ENCODE measurements at regions not wholly inside any gene's neighbourhood (a gene's known extent, or its start where the extent isn't known, plus 50 kb on each side); places are given as distances from the start of the nearest gene placed in this dataset.

DNA sequence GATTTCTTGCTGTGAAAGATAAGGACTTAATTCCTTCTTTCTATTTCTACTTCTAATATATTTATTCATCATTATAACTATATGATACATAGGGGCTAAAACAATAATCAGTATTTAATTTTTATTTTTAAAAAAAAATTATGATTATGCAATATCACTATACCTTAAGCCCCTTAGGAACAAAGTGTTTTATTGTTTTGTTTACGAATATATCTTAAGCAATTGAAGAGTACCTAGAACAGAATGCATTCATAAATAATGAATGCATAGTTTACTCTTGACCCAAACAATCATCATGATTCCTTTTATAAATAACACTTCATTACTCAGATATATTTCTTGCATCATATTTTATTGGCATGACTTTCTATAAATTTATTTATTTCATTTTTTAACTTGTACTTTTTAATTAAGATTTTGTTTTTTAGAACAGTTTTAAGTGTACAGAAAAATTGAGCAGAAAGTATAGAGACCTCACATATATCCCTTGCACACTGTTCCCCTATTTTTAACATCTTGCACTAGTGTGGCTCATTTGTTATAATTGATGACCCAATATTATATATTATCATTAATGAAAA lies 339.9 kb upstream of the SPRY2 start:
- intact Hi-C loops (cut with micrococcal nuclease): no loop called here
- Mint-ChIP-seq H3K4me1 (peaks cover 1% of the 10 kb centered on the region), H3K27ac (no peak overlapping the region), H3K4me3 (no peak overlapping the region), H3K9me3 (peaks cover 2 to 24% (median 16%) of the 10 kb centered on the region in 7 donors), H3K36me3 (no peaks in the 10 kb centered on the region), H3K27me3 (ENCODE audit: low read depth in 3 of 3) (no peaks in the 10 kb centered on the region)
- Histone ChIP-seq H3K4me2 (replicated peaks; ENCODE audit: extremely low read depth, low read length, poor library complexity, severe bottlenecking) (no peak overlapping the region), H3K79me2 (ENCODE audit: insufficient read depth, low read length) (no peaks in the 10 kb centered on the region), H3K27me3 (ENCODE audit: control insufficient read depth in 2 of 2, insufficient read depth in 2 of 2, low read length in 2 of 2) (no peaks in the 10 kb centered on the region), H3K4me1 (ENCODE audit: control insufficient read depth in 1 of 2, insufficient read depth in 2 of 2, low read length in 2 of 2) (no peaks in the 10 kb centered on the region), H3K36me3 (replicated peaks in 1 of 2; ENCODE audit: control insufficient read depth in 1 of 2, insufficient read depth in 2 of 2, low read length in 2 of 2) (no peaks in the 10 kb centered on the region), H4K20me1 (ENCODE audit: insufficient read depth, low read length) (no peaks in the 10 kb centered on the region), H3K9me3 (replicated peaks in 1 of 2; ENCODE audit: control insufficient read depth in 1 of 2, insufficient read depth in 1 of 2, low read length in 2 of 2) (peaks cover 0 to 4% of the 10 kb centered on the region in 2 donors), H2AFZ (ENCODE audit: insufficient read depth, low read depth, low read length, poor library complexity, severe bottlenecking) (no peak overlapping the region), H3K27ac (ENCODE audit: low read depth in 1 of 2, low read length in 2 of 2) (no peak overlapping the region), H3K4me3 (replicated peaks in 1 of 3; ENCODE audit: low read depth in 2 of 3, low read length in 3 of 3) (no peak overlapping the region), H3K9ac (ENCODE audit: insufficient read depth, low read length, poor library complexity, severe bottlenecking) (no peak overlapping the region)
- no peak for DNase-seq
- TF ChIP-seq, protein P1, sequence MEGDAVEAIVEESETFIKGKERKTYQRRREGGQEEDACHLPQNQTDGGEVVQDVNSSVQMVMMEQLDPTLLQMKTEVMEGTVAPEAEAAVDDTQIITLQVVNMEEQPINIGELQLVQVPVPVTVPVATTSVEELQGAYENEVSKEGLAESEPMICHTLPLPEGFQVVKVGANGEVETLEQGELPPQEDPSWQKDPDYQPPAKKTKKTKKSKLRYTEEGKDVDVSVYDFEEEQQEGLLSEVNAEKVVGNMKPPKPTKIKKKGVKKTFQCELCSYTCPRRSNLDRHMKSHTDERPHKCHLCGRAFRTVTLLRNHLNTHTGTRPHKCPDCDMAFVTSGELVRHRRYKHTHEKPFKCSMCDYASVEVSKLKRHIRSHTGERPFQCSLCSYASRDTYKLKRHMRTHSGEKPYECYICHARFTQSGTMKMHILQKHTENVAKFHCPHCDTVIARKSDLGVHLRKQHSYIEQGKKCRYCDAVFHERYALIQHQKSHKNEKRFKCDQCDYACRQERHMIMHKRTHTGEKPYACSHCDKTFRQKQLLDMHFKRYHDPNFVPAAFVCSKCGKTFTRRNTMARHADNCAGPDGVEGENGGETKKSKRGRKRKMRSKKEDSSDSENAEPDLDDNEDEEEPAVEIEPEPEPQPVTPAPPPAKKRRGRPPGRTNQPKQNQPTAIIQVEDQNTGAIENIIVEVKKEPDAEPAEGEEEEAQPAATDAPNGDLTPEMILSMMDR (IDR thresholded peaks at IDR 0.05): no peak
- WGBS (ENCODE audit: insufficient coverage): no CpG with 5 or more reads among the region's 1 CpG

- H3K9me3 ChIP-seq (replicated peaks in 1 of 2; ENCODE audit: control insufficient read depth in 1 of 2, insufficient read depth in 1 of 2, low read length in 2 of 2): peaks cover 0 to 4% of the 10 kb centered on the region in 2 donors
- no peaks in the 10 kb centered on the region for H3K4me1 ChIP-seq (ENCODE audit: control insufficient read depth in 1 of 2, insufficient read depth in 2 of 2, low read length in 2 of 2)
Measured at GRCh38 chr13:80679423-80679822, 338.5 kb upstream of the SPRY2 start.

More at GRCh38 chr13:80679423-80679822, 338.5 kb upstream of the SPRY2 start:
- Mint-ChIP-seq H3K4me1 (no peaks in the 10 kb centered on the region), H3K27ac (no peak overlapping the region), H3K4me3 (no peak overlapping the region), H3K9me3 (peaks cover 2 to 27% (median 16%) of the 10 kb centered on the region in 7 donors), H3K27me3 (ENCODE audit: low read depth in 3 of 3) (no peaks in the 10 kb centered on the region), H3K36me3 (no peaks in the 10 kb centered on the region)
- no peak overlapping the region for H3K4me3 ChIP-seq (replicated peaks in 1 of 3; ENCODE audit: low read depth in 2 of 3, low read length in 3 of 3)
- H3K4me2 ChIP-seq (replicated peaks; ENCODE audit: extremely low read depth, low read length, poor library complexity, severe bottlenecking): no peak overlapping the region
- no peaks in the 10 kb centered on the region for H4K20me1 ChIP-seq (ENCODE audit: insufficient read depth, low read length)
- intact Hi-C loops (cut with micrococcal nuclease): no loop called here
- 100% methylated on average over 1 of the region's 1 CpG for WGBS (ENCODE audit: insufficient coverage)
- no peak overlapping the region for H2AFZ ChIP-seq (ENCODE audit: insufficient read depth, low read depth, low read length, poor library complexity, severe bottlenecking)
- no peaks in the 10 kb centered on the region for H3K79me2 ChIP-seq (ENCODE audit: insufficient read depth, low read length)
- H3K36me3 ChIP-seq (replicated peaks in 1 of 2; ENCODE audit: control insufficient read depth in 1 of 2, insufficient read depth in 2 of 2, low read length in 2 of 2): no peaks in the 10 kb centered on the region
- no peaks in the 10 kb centered on the region for H3K27me3 ChIP-seq (ENCODE audit: control insufficient read depth in 2 of 2, insufficient read depth in 2 of 2, low read length in 2 of 2)
- TF ChIP-seq, protein P1 (IDR thresholded peaks at IDR 0.05): no peak
- H3K27ac ChIP-seq (ENCODE audit: low read depth in 1 of 2, low read length in 2 of 2): no peak overlapping the region
- no peak overlapping the region for H3K9ac ChIP-seq (ENCODE audit: insufficient read depth, low read length, poor library complexity, severe bottlenecking)
- no peak for DNase-seq

Measured in CD14-positive monocyte (primary cell).